ENCODE measurements at regions not wholly inside any gene's neighbourhood (a gene's known extent, or its start where the extent isn't known, plus 50 kb on each side); places are given as distances from the start of the nearest gene placed in this dataset.

GRCh38 chr5:62689599-62690368, 111.2 kb downstream of the LRRC70 start:
- no peak overlapping the region for H2AFZ ChIP-seq (ENCODE audit: low read length)
- no peaks in the 10 kb centered on the region for H3K9me3 ChIP-seq (ENCODE audit: low read length)
- intact Hi-C loops (cut with micrococcal nuclease; ENCODE audit: unreplicated experiment) = no loop called here
- no TSS peak for BruUV-seq (replicated peaks)
- no peak overlapping the region for H3K27ac ChIP-seq (ENCODE audit: low read depth, low read length, poor library complexity, severe bottlenecking)
- no peaks in the 10 kb centered on the region for H4K20me1 ChIP-seq (ENCODE audit: insufficient read depth, low read length)
- CTCF ChIA-PET (ENCODE audit: unreplicated experiment) = no interaction called here
- no peak for DNase-seq (ENCODE audit: low spot score)
- H3K4me1 ChIP-seq (ENCODE audit: insufficient read depth, low read length, poor library complexity, severe bottlenecking) = no peaks in the 10 kb centered on the region
- no peak for TF ChIP-seq CTCF (conservative IDR thresholded peaks at IDR 0.05; ENCODE audit: low read length)
- no peak for TF ChIP-seq EZH2phosphoT487 (IDR thresholded peaks at IDR 0.05; ENCODE audit: borderline replicate concordance, low read depth, low read length)
- H3K4me3 ChIP-seq (ENCODE audit: low read depth, low read length, poor library complexity, severe bottlenecking) = no peak overlapping the region
- no peaks in the 10 kb centered on the region for H3K9me2 ChIP-seq (ENCODE audit: insufficient read depth, low read length)
- H3K79me2 ChIP-seq (ENCODE audit: insufficient read depth, low read depth, low read length) = no peaks in the 10 kb centered on the region
- no peaks in the 10 kb centered on the region for H3K36me3 ChIP-seq (ENCODE audit: insufficient read depth, low read length)
- POLR2A ChIA-PET = interaction anchor here (0.5 kb wide), 1 partner anchor 56 kb away, joined by 3 read pairs; no protein-coding TSS in a partner anchor
- no peak overlapping the region for H3K4me2 ChIP-seq (ENCODE audit: low read length)

GRCh38 chr5:62686692-62687091, 108.1 kb downstream of the LRRC70 start:
- Histone ChIP-seq H3K4me2 (ENCODE audit: low read length) (no peak overlapping the region), H3K9me2 (ENCODE audit: insufficient read depth, low read length) (no peaks in the 10 kb centered on the region), H3K9me3 (ENCODE audit: low read length) (no peaks in the 10 kb centered on the region), H3K4me3 (ENCODE audit: low read depth, low read length, poor library complexity, severe bottlenecking) (no peak overlapping the region), H4K20me1 (ENCODE audit: insufficient read depth, low read length) (no peaks in the 10 kb centered on the region), H3K79me2 (ENCODE audit: insufficient read depth, low read depth, low read length) (no peaks in the 10 kb centered on the region), H3K4me1 (ENCODE audit: insufficient read depth, low read length, poor library complexity, severe bottlenecking) (no peaks in the 10 kb centered on the region), H3K27ac (ENCODE audit: low read depth, low read length, poor library complexity, severe bottlenecking) (no peak overlapping the region), H2AFZ (ENCODE audit: low read length) (no peak overlapping the region), H3K36me3 (ENCODE audit: insufficient read depth, low read length) (no peaks in the 10 kb centered on the region)
- ChIA-PET POLR2A (no interaction called here), CTCF (ENCODE audit: unreplicated experiment) (no interaction called here)
- no peak for DNase-seq (ENCODE audit: low spot score)
- TF ChIP-seq CTCF (conservative IDR thresholded peaks at IDR 0.05; ENCODE audit: low read length) = no peak
- BruUV-seq (replicated peaks) = no TSS peak
- intact Hi-C loops (cut with micrococcal nuclease; ENCODE audit: unreplicated experiment) = no loop called here

- no peaks in the 10 kb centered on the region for H3K4me1 ChIP-seq (ENCODE audit: insufficient read depth, low read length, poor library complexity, severe bottlenecking)
- H4K20me1 ChIP-seq (ENCODE audit: insufficient read depth, low read length) = no peaks in the 10 kb centered on the region
- no peaks in the 10 kb centered on the region for H3K79me2 ChIP-seq (ENCODE audit: insufficient read depth, low read depth, low read length)
- H3K36me3 ChIP-seq (ENCODE audit: insufficient read depth, low read length) = no peaks in the 10 kb centered on the region
- H3K4me2 ChIP-seq (ENCODE audit: low read length) = no peak overlapping the region
- TF ChIP-seq EZH2phosphoT487 (IDR thresholded peaks at IDR 0.05; ENCODE audit: borderline replicate concordance, low read depth, low read length) = no peak
- no peak for TF ChIP-seq CTCF (conservative IDR thresholded peaks at IDR 0.05; ENCODE audit: low read length)
- intact Hi-C loops (cut with micrococcal nuclease; ENCODE audit: unreplicated experiment) = no loop called here
- DNase-seq (ENCODE audit: low spot score) = no peak
- POLR2A ChIA-PET = interaction anchor here (0.7 kb wide), 1 partner anchor 361 kb away, joined by 5 read pairs; no protein-coding TSS in a partner anchor
- no peaks in the 10 kb centered on the region for H3K9me3 ChIP-seq (ENCODE audit: low read length)
- no peak overlapping the region for H3K4me3 ChIP-seq (ENCODE audit: low read depth, low read length, poor library complexity, severe bottlenecking)
- CTCF ChIA-PET (ENCODE audit: unreplicated experiment) = no interaction called here
- no peak overlapping the region for H2AFZ ChIP-seq (ENCODE audit: low read length)
- H3K27ac ChIP-seq (ENCODE audit: low read depth, low read length, poor library complexity, severe bottlenecking) = no peak overlapping the region
- no peaks in the 10 kb centered on the region for H3K9me2 ChIP-seq (ENCODE audit: insufficient read depth, low read length)
- no TSS peak for BruUV-seq (replicated peaks)
Observed at GRCh38 chr5:62685221-62685620, 106.6 kb downstream of the LRRC70 start.
